SH-SY5Y (cell line): ENCODE measurements at regions not wholly inside any gene's neighbourhood (a gene's known extent, or its start where the extent isn't known, plus 50 kb on each side); places are given as distances from the start of the nearest gene placed in this dataset.

Experiments
- GATA2 ChIP-seq: IDR thresholded peaks from 2 replicates; pipeline ENCODE4 v1.6.1; 2011; ENCODE audit warnings: mild to moderate bottlenecking, low read depth, low read length
- GATA3 ChIP-seq: IDR thresholded peaks from 2 replicates; pipeline ENCODE4 v1.6.1; 2011; ENCODE audit warnings: low read depth, mild to moderate bottlenecking, low read length, moderate library complexity

GRCh38 chr10:121324678-121325213 lies 273.5 kb downstream of the FGFR2 start:
- TF ChIP-seq GATA3, result no peak
- no peak for TF ChIP-seq GATA2

DNA sequence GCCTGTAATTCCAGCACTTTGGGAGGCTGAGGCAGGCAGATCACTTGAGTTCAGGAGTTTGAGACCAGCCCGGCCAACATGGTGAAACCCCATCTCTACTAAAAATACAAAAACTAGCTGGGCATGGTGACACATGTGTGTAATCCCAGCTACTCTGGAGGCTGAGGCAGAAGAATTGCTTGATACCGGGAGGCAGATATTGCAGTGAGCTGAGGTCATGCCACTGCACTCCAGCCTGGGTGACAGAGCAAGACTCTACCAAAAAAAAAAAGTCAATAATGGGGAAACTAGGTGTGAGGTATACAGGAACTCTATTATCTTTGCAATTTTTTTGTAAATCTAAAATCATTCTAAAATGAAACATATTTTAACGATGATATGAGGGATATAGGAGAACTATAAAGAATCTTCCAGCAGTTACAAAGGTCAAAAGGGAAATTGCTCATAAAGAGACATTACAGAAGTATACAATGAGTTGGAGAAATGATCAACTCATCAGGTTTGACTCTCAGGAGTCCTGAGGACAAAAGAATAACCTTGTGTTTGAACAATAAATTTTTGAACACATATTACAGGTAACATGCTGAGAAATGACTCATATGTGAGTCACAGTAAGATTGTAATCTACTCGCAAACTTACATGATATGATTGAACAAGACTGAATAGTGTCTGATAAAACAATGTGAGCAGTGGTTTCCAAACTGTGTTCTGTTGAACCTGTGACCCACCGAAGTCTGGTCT lies 272.6 kb downstream of the FGFR2 start:
- TF ChIP-seq GATA3 (no peak), GATA2 (no peak)

GRCh38 chr10:121326905-121327304 lies 271.3 kb downstream of the FGFR2 start:
- TF ChIP-seq GATA3 (no peak), GATA2 (no peak)

DNA sequence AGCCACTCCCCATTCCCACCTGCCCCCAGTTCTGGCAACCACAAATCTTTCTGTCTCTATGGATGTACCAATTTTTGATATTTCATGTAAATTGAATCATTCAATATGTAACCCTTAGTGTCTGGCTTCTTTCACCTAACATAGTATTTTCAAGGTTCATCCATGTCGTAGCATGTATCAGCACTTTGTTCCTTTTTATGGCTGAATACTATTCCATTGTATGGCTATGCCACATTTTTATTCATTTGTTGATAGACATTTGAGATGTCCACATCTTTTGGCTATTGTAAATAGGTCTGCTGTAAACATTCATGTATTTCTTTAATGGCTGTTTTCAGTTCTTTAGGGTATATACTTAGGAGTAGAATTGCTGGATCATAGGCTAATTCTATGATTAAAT lies 270.5 kb downstream of the FGFR2 start:
- TF ChIP-seq GATA2, result no peak
- no peak for TF ChIP-seq GATA3

DNA sequence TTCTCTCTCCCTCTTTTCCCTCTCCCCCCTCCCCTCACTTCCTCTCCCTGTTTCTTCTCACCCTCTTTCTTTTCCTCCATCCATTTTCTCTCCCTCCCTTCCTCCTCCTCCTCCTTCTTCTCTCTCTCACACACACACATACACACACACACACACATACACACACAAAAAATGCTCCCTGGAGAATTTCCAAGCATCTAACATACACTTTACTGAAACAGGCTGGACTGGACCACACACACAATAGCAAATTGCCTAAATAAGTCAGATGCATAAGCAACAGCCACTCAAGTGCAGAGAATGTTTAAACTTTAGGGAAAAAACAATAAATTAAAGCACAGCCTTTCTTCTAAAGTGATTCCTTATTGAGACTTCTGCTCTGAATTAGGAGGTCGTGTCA lies 267.7 kb downstream of the FGFR2 start:
- TF ChIP-seq GATA3 (no peak), GATA2 (no peak)

GRCh38 chr10:121332353-121332752 lies 265.9 kb downstream of the FGFR2 start:
- TF ChIP-seq GATA3 (no peak), GATA2 (no peak)

DNA sequence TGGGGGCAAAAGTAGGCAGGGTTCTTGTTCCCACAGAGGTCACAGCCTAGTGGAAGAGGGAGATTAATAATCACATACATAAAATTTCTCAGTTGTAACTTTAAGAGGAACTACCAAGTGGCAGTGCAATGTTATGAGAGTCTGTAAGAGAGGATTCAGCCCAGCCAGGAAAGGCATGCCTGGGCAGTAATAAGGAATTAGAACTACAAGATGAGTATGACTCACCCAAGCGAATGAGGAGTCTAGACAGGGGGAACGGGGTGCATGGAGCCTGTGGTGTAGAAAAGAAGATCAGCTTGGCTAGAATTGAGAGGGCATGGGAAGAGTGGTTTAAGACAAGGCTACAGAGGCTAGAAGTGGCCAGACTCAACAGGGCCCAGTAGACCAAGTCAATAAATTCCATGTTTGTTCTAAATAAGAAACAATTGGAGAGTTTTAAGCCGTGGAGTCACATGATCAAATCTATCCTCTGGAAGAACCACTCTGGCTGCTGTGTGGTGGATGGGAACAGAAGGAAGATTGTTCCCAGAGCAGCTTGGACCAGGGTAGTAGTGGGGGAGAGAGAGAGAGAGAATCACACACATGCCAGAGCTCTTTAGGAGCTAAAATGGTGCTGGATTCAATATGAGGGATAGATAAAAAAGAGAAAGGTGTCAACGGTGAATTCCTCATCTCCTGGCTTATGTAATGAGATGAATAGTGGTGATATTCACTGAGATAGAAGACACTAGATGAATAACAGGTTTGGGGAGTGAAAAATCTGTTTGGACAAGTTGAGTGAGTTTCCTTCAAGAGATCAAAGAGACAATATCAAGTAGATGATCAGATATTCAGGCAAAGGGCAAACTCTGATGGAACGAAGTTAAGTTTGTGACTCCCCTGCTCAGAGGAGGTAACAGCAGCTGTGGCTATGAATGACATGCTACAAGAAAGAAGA lies 265.1 kb downstream of the FGFR2 start:
- TF ChIP-seq GATA2 (no peak), GATA3 (no peak)

DNA sequence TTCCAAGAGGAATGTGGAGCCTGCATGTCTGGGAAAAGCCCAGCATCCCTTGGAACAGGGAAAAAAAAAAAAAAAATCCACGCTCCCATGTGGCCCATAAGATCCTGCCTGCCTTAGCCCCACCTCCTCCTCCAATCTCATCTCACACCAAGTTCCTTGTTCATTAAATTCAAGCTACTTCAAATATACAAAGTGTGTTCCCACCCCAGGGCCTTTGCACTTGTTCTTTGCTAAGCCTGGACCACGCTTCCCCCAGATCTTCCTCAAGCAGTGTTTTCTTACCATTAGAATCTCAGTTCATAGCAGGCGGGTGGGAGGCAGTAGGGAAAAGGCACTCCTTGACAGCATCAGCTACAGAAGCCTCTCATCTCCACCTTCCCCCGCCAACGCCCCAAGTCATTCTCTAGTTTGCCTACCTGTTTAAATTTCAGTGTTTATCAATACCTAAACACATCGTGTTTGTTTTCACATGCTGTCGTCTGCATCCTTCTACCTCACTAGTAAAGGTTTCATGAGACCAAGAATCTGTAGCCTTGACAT lies 262.8 kb downstream of the FGFR2 start:
- TF ChIP-seq GATA2 (no peak), GATA3 (no peak)

DNA sequence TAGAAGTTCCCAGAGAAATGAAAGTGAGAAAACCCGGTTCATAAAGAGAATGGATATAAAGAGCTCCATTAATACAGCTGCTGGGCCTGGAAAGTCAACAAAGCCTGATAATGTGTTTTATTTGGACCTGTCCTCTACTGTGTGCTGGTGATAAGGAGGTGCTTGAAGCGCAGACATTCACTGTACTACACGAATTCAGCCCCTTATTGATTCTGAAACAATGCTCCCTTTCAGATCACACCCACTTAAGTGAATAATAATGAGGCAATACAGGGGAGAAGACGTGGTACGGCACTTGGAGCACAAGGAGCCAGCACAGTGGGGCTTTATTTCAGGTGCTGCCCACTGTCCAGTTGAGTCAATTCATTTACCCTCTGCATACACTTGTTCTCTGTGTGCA lies 260.8 kb downstream of the FGFR2 start:
- TF ChIP-seq GATA2, result no peak
- no peak for TF ChIP-seq GATA3

DNA sequence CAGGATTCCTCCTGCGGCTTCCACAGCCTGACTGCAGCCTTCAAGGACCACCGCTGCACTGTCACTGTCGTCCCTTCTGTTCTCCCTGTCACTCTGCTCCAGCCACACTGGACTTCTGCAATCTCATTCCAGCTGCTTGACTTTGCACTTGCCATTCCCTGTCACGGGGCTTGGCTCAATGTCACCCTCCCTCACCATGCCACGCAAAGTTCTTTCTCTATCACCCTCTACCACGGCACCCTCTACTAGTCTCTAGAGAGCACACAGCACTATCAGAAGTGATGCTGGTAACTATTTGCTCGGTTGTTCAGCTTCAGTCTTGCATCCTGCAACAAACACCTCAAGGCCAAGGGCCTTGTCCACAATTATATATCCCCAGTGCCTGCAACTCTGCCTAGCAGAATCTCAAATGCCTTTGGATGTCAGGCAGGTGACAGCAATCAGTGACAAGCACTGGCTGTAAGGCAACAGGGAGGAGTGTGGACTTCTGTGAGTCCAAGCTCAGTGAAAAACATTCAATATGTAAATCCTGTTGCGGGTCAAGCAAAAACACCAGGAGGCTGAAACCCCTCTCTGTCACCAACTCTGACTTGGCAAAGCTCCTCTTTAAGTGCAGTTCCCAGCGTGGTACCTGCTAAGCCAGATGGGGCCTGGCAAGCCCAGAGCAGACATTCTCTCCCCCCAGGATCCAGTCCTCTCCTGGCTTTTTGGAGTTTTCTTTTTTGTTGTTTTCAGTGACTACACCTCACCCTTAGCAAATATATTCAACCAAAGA lies 259.9 kb downstream of the FGFR2 start:
- TF ChIP-seq GATA2 (no peak), GATA3 (no peak)

GRCh38 chr10:121339114-121339513 lies 259.1 kb downstream of the FGFR2 start:
- TF ChIP-seq GATA2, result no peak
- TF ChIP-seq GATA3, result no peak

DNA sequence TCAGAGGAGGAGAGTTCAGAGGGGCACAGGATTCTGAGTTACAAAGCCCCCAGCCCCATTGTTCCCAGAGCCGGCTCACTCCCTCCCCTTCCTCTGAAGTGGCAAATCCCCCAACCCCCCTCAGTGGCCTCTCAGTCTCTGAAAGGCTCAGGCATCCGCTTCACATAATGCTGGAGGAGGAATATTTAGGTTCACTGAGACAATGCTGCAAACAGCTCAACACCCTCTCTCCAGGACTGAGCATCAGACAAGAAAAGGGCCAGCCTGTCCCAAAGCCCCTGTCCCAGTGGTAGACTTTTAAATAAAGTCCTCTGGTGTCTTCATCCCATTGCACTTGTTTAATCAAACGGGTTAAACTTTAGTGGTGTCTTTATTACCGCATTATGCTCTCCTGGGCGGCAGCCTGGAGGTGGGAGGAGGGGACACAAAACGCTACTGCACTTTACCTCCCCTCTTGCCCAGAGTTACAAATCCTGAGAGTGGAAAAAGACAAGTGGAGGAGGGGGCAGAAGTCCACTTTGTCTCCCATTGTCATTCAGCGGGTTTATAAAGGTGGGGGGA lies 257.9 kb downstream of the FGFR2 start:
- TF ChIP-seq GATA2 (no peak), GATA3 (no peak)

DNA sequence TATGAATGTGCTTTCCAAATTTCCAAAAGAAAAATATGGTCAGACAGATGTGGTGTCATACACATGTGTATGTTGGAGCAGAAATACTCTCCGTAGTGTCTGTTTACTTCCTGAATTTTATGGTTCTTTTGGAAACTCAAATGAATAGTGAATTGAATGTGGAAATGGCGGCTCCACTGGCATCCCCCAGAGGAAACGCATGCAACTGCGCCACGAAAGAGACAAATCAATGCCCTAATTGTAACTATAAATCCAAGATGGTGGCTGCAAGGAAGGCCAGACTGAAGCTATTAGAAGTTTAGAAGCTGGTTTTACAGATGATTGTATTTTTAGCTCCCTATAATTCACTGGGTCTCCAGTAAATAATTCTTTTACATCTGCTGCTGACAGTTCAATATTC lies 246.7 kb downstream of the FGFR2 start:
- TF ChIP-seq GATA2, result no peak
- no peak for TF ChIP-seq GATA3
